Progenitor cell of endocrine pancreas (in vitro differentiated cells): ENCODE measurements at regions not wholly inside any gene's neighbourhood (a gene's known extent, or its start where the extent isn't known, plus 50 kb on each side); places are given as distances from the start of the nearest gene placed in this dataset.

Source experiments
- DNase-seq: peaks from one replicate; pipeline ENCODE4 v3.0.0; 2021; ENCODE audit warnings: low spot score; ENCODE audit not compliant: unreplicated experiment
- H3K27ac Mint-ChIP-seq: 2 replicates; pipeline ENCODE4 v1.8.0; 2021; ENCODE audit warnings: mild to moderate bottlenecking, moderate library complexity, mixed read lengths
- H3K27me3 Mint-ChIP-seq: 2 replicates; pipeline ENCODE4 v1.8.0; 2021; ENCODE audit warnings: mixed read lengths
- H3K36me3 Mint-ChIP-seq: 2 replicates; pipeline ENCODE4 v1.8.0; 2022; ENCODE audit warnings: mixed read lengths; ENCODE audit not compliant: insufficient read depth
- H3K4me1 Mint-ChIP-seq: 2 replicates; pipeline ENCODE4 v1.8.0; 2021; ENCODE audit warnings: low read depth, mixed read lengths
- H3K4me3 Mint-ChIP-seq: 2 replicates; pipeline ENCODE4 v1.8.0; 2021; ENCODE audit warnings: low read depth, mild to moderate bottlenecking, moderate library complexity, mixed read lengths
- H3K9me3 Mint-ChIP-seq: 2 replicates; pipeline ENCODE4 v1.8.0; 2021; ENCODE audit warnings: low read depth, mixed read lengths
- TF ChIP-seq, protein P1 (sequence below): fragments of 200-600 bp; sonication (generic); IDR thresholded peaks from one replicate; pipeline ENCODE4 v1.5.0; 2021; ENCODE audit warnings: antibody characterized with exemption, mild to moderate bottlenecking; ENCODE audit not compliant: unreplicated experiment

DNA sequence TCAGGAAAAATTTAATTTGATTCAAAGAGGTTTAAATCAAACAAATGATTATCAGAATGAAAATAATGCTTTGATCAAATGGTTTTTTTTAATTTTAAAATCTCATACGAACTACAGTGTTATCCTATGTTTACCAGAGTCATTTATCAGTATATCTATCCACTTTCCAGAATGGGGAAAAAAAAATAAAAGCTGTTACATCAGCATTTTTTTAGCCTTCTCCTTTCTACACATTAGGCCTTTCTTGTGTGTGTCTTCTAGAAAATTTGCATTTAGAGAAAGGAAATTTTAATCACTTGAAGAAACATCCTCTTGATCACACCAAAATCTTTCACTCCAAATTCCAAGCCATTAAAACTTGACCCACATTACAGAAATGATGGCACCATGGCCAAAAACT is 608.9 kb upstream of the ID2 start:
- Mint-ChIP-seq H3K9me3 (peaks cover 6% of the 10 kb centered on the region), H3K4me3 (no peak overlapping the region), H3K27me3 (no peaks in the 10 kb centered on the region), H3K36me3 (no peaks in the 10 kb centered on the region), H3K4me1 (no peaks in the 10 kb centered on the region), H3K27ac (no peak overlapping the region)
- TF ChIP-seq, protein P1, sequence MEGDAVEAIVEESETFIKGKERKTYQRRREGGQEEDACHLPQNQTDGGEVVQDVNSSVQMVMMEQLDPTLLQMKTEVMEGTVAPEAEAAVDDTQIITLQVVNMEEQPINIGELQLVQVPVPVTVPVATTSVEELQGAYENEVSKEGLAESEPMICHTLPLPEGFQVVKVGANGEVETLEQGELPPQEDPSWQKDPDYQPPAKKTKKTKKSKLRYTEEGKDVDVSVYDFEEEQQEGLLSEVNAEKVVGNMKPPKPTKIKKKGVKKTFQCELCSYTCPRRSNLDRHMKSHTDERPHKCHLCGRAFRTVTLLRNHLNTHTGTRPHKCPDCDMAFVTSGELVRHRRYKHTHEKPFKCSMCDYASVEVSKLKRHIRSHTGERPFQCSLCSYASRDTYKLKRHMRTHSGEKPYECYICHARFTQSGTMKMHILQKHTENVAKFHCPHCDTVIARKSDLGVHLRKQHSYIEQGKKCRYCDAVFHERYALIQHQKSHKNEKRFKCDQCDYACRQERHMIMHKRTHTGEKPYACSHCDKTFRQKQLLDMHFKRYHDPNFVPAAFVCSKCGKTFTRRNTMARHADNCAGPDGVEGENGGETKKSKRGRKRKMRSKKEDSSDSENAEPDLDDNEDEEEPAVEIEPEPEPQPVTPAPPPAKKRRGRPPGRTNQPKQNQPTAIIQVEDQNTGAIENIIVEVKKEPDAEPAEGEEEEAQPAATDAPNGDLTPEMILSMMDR = no peak
- DNase-seq = no peak

DNA sequence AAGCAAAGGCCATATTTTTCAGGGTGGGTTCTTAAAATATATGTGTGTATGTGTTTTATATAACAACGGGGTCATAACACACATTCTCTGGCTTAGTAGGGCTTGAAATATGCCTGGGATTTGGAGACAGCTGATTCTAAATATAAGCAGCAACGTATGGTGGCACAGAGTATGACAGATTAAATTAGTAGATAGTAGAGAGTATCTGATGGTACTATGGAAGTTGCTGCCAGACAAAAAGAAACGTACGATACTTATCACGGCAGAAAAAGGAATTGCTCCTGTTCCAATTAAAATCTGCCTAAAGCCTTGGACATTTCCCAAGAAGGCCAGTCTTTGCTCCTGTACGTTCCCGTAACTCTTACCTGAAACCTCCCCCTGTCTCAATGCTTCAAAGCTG is 607.9 kb upstream of the ID2 start:
- DNase-seq = no peak
- H3K4me3 Mint-ChIP-seq = no peak overlapping the region
- no peaks in the 10 kb centered on the region for H3K27me3 Mint-ChIP-seq
- no peak overlapping the region for H3K27ac Mint-ChIP-seq
- peaks cover 10% of the 10 kb centered on the region for H3K9me3 Mint-ChIP-seq
- TF ChIP-seq, protein P1 = no peak
- H3K36me3 Mint-ChIP-seq = no peaks in the 10 kb centered on the region
- no peaks in the 10 kb centered on the region for H3K4me1 Mint-ChIP-seq

DNA sequence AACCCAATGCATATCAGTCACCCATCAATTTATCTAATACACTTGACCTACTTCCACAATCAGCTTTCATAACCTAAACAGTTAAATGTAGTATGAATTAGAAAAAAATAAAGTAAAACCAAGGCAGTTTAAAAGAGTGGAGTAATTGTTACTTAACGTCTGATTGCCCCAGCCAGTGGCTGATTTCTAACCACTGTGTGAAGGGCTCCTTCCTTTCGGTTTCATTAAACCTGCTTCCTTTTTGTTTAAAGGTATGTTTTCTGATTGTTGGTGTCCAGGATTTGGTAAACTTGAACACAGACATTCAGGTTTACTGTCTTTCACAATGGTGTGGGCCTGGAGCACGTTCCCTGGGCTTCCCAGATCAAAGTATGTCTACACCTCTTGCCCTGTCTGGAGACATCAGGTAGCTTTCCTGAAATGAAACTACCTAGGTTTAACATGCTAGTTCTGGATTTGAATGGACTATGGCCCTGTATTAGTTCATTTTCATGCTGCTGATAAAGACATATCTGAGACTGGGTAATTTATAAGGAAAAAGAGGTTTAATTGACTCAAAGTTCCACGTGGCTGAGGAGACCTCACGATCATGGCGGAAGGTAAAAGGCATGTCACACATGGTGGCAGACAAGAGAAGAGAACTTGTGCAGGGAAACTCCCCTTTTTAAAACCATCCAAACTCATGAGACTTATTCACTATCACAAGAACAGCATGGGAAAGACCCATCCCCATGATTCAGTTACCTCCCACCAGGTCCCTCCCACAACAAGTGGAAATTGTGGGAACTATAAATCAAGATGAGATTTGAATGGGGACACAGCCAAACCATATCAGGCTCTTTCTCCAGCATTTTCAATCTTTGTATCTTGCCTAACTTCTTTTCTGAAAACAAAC is 605.2 kb upstream of the ID2 start:
- TF ChIP-seq, protein P1 = no peak
- no peaks in the 10 kb centered on the region for H3K4me1 Mint-ChIP-seq
- no peak for DNase-seq
- peaks cover 10% of the 10 kb centered on the region for H3K9me3 Mint-ChIP-seq
- H3K27me3 Mint-ChIP-seq = no peaks in the 10 kb centered on the region
- no peak overlapping the region for H3K27ac Mint-ChIP-seq
- H3K36me3 Mint-ChIP-seq = no peaks in the 10 kb centered on the region
- H3K4me3 Mint-ChIP-seq = no peak overlapping the region

DNA sequence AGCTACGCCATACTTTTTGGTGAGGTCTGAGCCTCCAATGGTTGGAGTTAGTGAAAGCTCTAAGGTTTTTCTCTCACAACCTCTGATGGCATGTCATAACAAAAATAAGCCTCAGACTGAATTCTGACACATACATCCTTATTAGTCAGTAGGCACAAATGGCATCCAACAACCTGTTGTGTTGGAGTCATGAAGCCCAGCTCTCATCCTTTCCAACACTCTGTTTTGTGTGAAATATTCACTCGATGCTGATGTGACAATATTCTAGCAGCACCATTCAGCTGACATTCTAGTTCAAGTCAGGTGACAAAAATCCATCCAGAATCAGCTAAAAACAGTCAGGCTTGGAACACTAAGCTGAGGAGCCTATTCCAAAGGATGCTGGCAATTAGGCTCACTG is 603.2 kb upstream of the ID2 start:
- Mint-ChIP-seq H3K9me3 (peaks cover 10% of the 10 kb centered on the region), H3K4me1 (no peaks in the 10 kb centered on the region), H3K27ac (no peak overlapping the region), H3K36me3 (no peaks in the 10 kb centered on the region), H3K27me3 (no peaks in the 10 kb centered on the region), H3K4me3 (no peak overlapping the region)
- TF ChIP-seq, protein P1 = no peak
- DNase-seq = no peak

DNA sequence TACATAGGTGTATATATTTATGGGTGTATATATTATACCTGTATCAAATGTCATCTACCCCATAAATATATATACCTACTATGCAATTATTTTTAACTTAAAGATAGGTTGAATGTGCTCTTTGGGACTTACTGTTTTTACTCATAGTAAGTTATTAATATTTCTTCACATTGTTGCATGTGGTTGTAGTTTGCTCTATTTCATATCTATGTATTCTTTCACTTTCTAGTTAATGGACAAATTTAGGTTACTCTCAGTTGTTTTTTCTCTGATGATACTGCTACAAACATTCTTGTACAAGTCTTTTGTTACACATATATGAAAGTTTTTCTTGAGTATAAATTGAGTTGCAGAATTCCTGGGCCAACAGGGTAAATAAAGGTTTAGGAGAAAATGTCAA is 601.8 kb upstream of the ID2 start:
- H3K9me3 Mint-ChIP-seq = peaks cover 10% of the 10 kb centered on the region

More for the DNA sequence above, 601.8 kb upstream of the ID2 start:
- Mint-ChIP-seq H3K36me3 (no peaks in the 10 kb centered on the region), H3K4me1 (no peaks in the 10 kb centered on the region), H3K27me3 (no peaks in the 10 kb centered on the region), H3K27ac (no peak overlapping the region), H3K4me3 (no peak overlapping the region)
- no peak for DNase-seq
- TF ChIP-seq, protein P1 = no peak
